Activated CD8-positive, alpha-beta memory T cell treated with anti-CD3 and anti-CD28 coated beads for 48 hours (primary cell): ENCODE measurements at regions not wholly inside any gene's neighbourhood (a gene's known extent, or its start where the extent isn't known, plus 50 kb on each side); places are given as distances from the start of the nearest gene placed in this dataset.

Experiments used
- DNase-seq, 3 experiments: peaks; one replicate each; pipeline ENCODE4 v3.0.0-alpha.2; 2020; ENCODE audit warnings: low read depth in 2 of 3, low spot score in 2 of 3

GRCh38 chr10:47053081-47053798 lies 142.0 kb downstream of the PTPN20 start:
- DNase-seq, result no peak

- DNase-seq, result no peak
Observed at GRCh38 chr10:47054974-47055373, 143.7 kb downstream of the PTPN20 start.

- DNase-seq, result no peak
Observed at GRCh38 chr10:47055386-47056246, 144.4 kb downstream of the PTPN20 start.

GRCh38 chr10:47056247-47056510 lies 145.0 kb downstream of the PTPN20 start:
- no peak for DNase-seq

- no peak for DNase-seq
Observed at GRCh38 chr10:47057471-47057870, 146.2 kb downstream of the PTPN20 start.

- DNase-seq, result no peak
Observed at GRCh38 chr10:47058032-47058702, 146.9 kb downstream of the PTPN20 start.

GRCh38 chr10:47058961-47059391 lies 147.7 kb downstream of the PTPN20 start:
- DNase-seq, result no peak

GRCh38 chr10:47059606-47060311 lies 148.5 kb downstream of the PTPN20 start:
- DNase-seq, result no peak

GRCh38 chr10:47060356-47060755 lies 149.1 kb downstream of the PTPN20 start:
- DNase-seq, result no peak

- no peak for DNase-seq
Observed at GRCh38 chr10:47060993-47061500, 149.8 kb downstream of the PTPN20 start.

- DNase-seq, result no peak
Observed at GRCh38 chr10:47061776-47062175, 150.5 kb downstream of the PTPN20 start.

GRCh38 chr10:47062441-47063200 lies 151.4 kb downstream of the PTPN20 start:
- no peak for DNase-seq

- DNase-seq, result no peak
Observed at GRCh38 chr10:47063858-47064257, 152.6 kb downstream of the PTPN20 start.

GRCh38 chr10:47065903-47066302 lies 154.7 kb downstream of the PTPN20 start:
- DNase-seq, result no peak

GRCh38 chr10:47067949-47068940 lies 157.0 kb downstream of the PTPN20 start:
- DNase-seq, result no peak

- DNase-seq, result no peak
Observed at GRCh38 chr10:47070541-47070940, 159.3 kb downstream of the PTPN20 start.

GRCh38 chr10:47071891-47072290 lies 160.7 kb downstream of the PTPN20 start:
- DNase-seq, result no peak

GRCh38 chr10:47073967-47074366 lies 162.7 kb downstream of the PTPN20 start:
- DNase-seq, result no peak

- no peak for DNase-seq
Observed at GRCh38 chr10:47076949-47077361, 165.7 kb downstream of the PTPN20 start.
